Endothelial cell of umbilical vein (primary cell): ENCODE measurements at regions not wholly inside any gene's neighbourhood (a gene's known extent, or its start where the extent isn't known, plus 50 kb on each side); places are given as distances from the start of the nearest gene placed in this dataset.

Source experiments
- BruUV-seq: library from RNA; stranded (reverse); fragments of 400-500 nt; replicated peaks from 2 replicates; lab custom pipeline; 2021; lab: Mats Ljungman, UMichigan
- CTCF ChIA-PET: fragments of 300-600, 350-600 bp; sonication (Branson Sonifier 250); formaldehyde crosslinking; loops from one replicate; lab custom pipeline; 2021; ENCODE audit warnings: antibody characterized with exemption, inconsistent platforms; lab: Charles Lee
- POLR2A ChIA-PET: fragments of 300-600, 350-600 bp; sonication (Branson Sonifier 250); formaldehyde crosslinking; loops from one replicate; lab custom pipeline; 2021; ENCODE audit warnings: antibody characterized with exemption, inconsistent platforms; lab: Charles Lee
- DNase-seq: peaks from one replicate; pipeline ENCODE4 v3.0.0-alpha.2; 2011; ENCODE audit warnings: low read depth, low spot score
- FAIRE-seq: peaks from 2 replicates; lab custom pipeline; 2011; peaks lifted over from hg19 to GRCh38; lab: Jason Lieb, UNC
- H2AFZ ChIP-seq: 2 replicates; pipeline ENCODE4 v1.6.0; 2012; ENCODE audit warnings: low read depth, low read length, control low read depth, inconsistent platforms
- H3K27ac ChIP-seq: 2 replicates; pipeline ENCODE4 v1.5.1; 2011; ENCODE audit warnings: low read depth, mild to moderate bottlenecking, control low read depth, low read length, moderate library complexity; ENCODE audit not compliant: insufficient read depth
- H3K27me3 ChIP-seq, 2 experiments: 2 replicates each; pipeline versions ENCODE4 v1.6.0 to v1.6.1; 2011; ENCODE audit warnings: low read length in 2 of 2, mixed read lengths in 1 of 2; ENCODE audit not compliant: control insufficient read depth in 2 of 2, insufficient read depth in 2 of 2
- H3K36me3 ChIP-seq, 2 experiments: 2 replicates in 1 of 2; 3 replicates in 1 of 2; pipeline ENCODE4 v1.5.1; 2011; ENCODE audit warnings: low read length in 2 of 2, mild to moderate bottlenecking in 1 of 2, moderate library complexity in 1 of 2; ENCODE audit not compliant: control insufficient read depth in 2 of 2, insufficient read depth in 2 of 2; ENCODE audit errors: extremely low read depth in 1 of 2
- H3K4me1 ChIP-seq: 3 replicates; pipeline ENCODE4 v1.5.1; 2011; ENCODE audit warnings: mild to moderate bottlenecking, low read length; ENCODE audit not compliant: control insufficient read depth, insufficient read depth; ENCODE audit errors: extremely low read depth
- H3K4me2 ChIP-seq: 2 replicates; pipeline ENCODE4 v1.6.1; 2011; ENCODE audit warnings: low read length, control low read depth, mixed read lengths; ENCODE audit not compliant: insufficient read depth
- H3K4me3 ChIP-seq, 3 experiments: fragments of 200-600 bp in 1 of 3; sonication (generic), shearing (Covaris generic) in 1 of 3; replicated peaks in 1 of 3; 2 replicates each; pipeline ENCODE4 v1.5.1; 2011 to 2016; ENCODE audit warnings: control low read depth in 3 of 3, low read length in 3 of 3, mild to moderate bottlenecking in 2 of 3, inconsistent platforms in 1 of 3, low read depth in 1 of 3, moderate library complexity in 1 of 3; ENCODE audit not compliant: insufficient read depth in 1 of 3
- H3K79me2 ChIP-seq: 2 replicates; pipeline ENCODE4 v1.6.0; 2012; ENCODE audit warnings: low read length, inconsistent platforms; ENCODE audit not compliant: control insufficient read depth, insufficient read depth
- H3K9ac ChIP-seq: replicated peaks from 2 replicates; pipeline ENCODE3; 2011; ENCODE audit warnings: low read length, control low read depth; ENCODE audit not compliant: insufficient read depth; ENCODE audit errors: extremely low read depth
- H3K9me1 ChIP-seq: replicated peaks from 3 replicates; pipeline ENCODE4 v1.6.0; 2011; ENCODE audit warnings: mild to moderate bottlenecking, low read length; ENCODE audit not compliant: control insufficient read depth, insufficient read depth; ENCODE audit errors: extremely low read depth
- H3K9me3 ChIP-seq: replicated peaks from 2 replicates; pipeline ENCODE4 v1.5.1; 2012; ENCODE audit warnings: low read length, inconsistent platforms; ENCODE audit not compliant: control insufficient read depth, insufficient read depth
- H4K20me1 ChIP-seq: replicated peaks from 2 replicates; pipeline ENCODE3; 2011; ENCODE audit warnings: mild to moderate bottlenecking, low read length; ENCODE audit not compliant: control insufficient read depth, insufficient read depth; ENCODE audit errors: extremely low read depth
- CTCF ChIP-seq, 2 donors: IDR thresholded peaks; 1 replicate in 1 of 2; 2 replicates in 1 of 2; pipeline ENCODE4 v1.5.1; 2011; ENCODE audit warnings: low read length in 2 of 2, mild to moderate bottlenecking in 2 of 2, moderate library complexity in 2 of 2, control low read depth in 1 of 2, inconsistent platforms in 1 of 2, low read depth in 1 of 2; ENCODE audit not compliant: insufficient read depth in 1 of 2; ENCODE audit errors: extremely low read depth in 1 of 2
- GATA2 ChIP-seq: IDR thresholded peaks from 2 replicates; pipeline ENCODE4 v1.7.0; 2011; ENCODE audit warnings: low read depth, mild to moderate bottlenecking, moderate library complexity, mixed read lengths, low read length; ENCODE audit not compliant: insufficient read length, insufficient read depth
- JUN ChIP-seq: IDR thresholded peaks from 2 replicates; pipeline ENCODE4 v1.6.1; 2011; ENCODE audit warnings: borderline replicate concordance, low read depth; ENCODE audit not compliant: insufficient read length, insufficient read depth
- MAX ChIP-seq: IDR thresholded peaks from 2 replicates; pipeline ENCODE4 v1.6.1; 2011; ENCODE audit not compliant: insufficient read depth, insufficient read length
- MYC ChIP-seq: IDR thresholded peaks from one replicate; pipeline ENCODE4 v1.6.1; 2011; ENCODE audit warnings: mild to moderate bottlenecking, low read depth, low read length
- POLR2A ChIP-seq: IDR thresholded peaks from 2 replicates; pipeline ENCODE4 v1.6.1; 2012; ENCODE audit warnings: low read depth, mild to moderate bottlenecking, control low read depth, low read length
- POLR2AphosphoS5 ChIP-seq: IDR thresholded peaks from 2 replicates; pipeline ENCODE4 v1.6.1; 2012; ENCODE audit warnings: low read depth, mild to moderate bottlenecking, control low read depth, low read length, moderate library complexity; ENCODE audit not compliant: insufficient read depth
- dilution Hi-C: fragments of 300-500 bp; cut with MboI; formaldehyde crosslinking; loops from one replicate; pipeline ENCODE4 v1.15.0; 2019; ENCODE audit warnings: low sequenced_read_pairs; ENCODE audit not compliant: extremely low pct_ligation_motif_present
- intact Hi-C: fragments of 100-400 bp; cut with micrococcal nuclease; formaldehyde crosslinking; loops from one replicate; pipeline ENCODE4 v1.10.0; 2022

GRCh38 chr1:67580691-67581403 is 104.2 kb upstream of the GADD45A start:
- Histone ChIP-seq H3K27ac (no peak overlapping the region), H4K20me1 (no peaks in the 10 kb centered on the region), H3K79me2 (no peaks in the 10 kb centered on the region), H3K9me3 (no peaks in the 10 kb centered on the region), H3K4me1 (no peaks in the 10 kb centered on the region), H3K4me3 (no peak overlapping the region), H3K9ac (no peak overlapping the region), H3K27me3 (no peaks in the 10 kb centered on the region), H3K4me2 (no peak overlapping the region), H3K36me3 (no peaks in the 10 kb centered on the region), H2AFZ (no peak overlapping the region), H3K9me1 (no peaks in the 10 kb centered on the region)
- dilution Hi-C loops (no loop called here), intact Hi-C loops (no loop called here)
- TF ChIP-seq MYC: no peak
- no peak for TF ChIP-seq POLR2AphosphoS5
- no peak for TF ChIP-seq CTCF (IDR thresholded peaks at IDR 0.05; ENCODE audit: extremely low read depth in 1 of 2, insufficient read depth in 1 of 2, low read depth in 1 of 2, low read length in 2 of 2)
- TF ChIP-seq MAX: no peak
- TF ChIP-seq POLR2A: no peak
- TF ChIP-seq JUN: no peak
- no peak for TF ChIP-seq GATA2
- FAIRE-seq (no peak), DNase-seq (no peak)
- POLR2A ChIA-PET: interaction anchor here (1.7 kb wide), 1 partner anchor 104 kb away, joined by 3 read pairs; the partner anchor contains the start of gene GADD45A
- no TSS peak for BruUV-seq
- CTCF ChIA-PET: interaction anchor here (1.0 to 4.5 kb wide), 3 partner anchors 10 to 17 kb away, joined by 3 to 27 read pairs (median 3); no protein-coding TSS in a partner anchor
